GM20000 (cell line): ENCODE measurements at regions not wholly inside any gene's neighbourhood (a gene's known extent, or its start where the extent isn't known, plus 50 kb on each side); places are given as distances from the start of the nearest gene placed in this dataset.

Experiments
- DNase-seq: peaks from one replicate; pipeline ENCODE4 v3.0.0; 2012; ENCODE audit warnings: low spot score
- CTCF ChIP-seq: IDR thresholded peaks from 2 replicates; pipeline ENCODE4 v1.5.1; 2012; ENCODE audit warnings: mild to moderate bottlenecking, control low read depth; ENCODE audit errors: extremely low read depth, missing control alignments

GRCh38 chr4:62526671-62527070 lies 1326.5 kb downstream of the ADGRL3 start:
- TF ChIP-seq CTCF: no peak

GRCh38 chr4:62523256-62523655 lies 1323.1 kb downstream of the ADGRL3 start:
- no peak for DNase-seq
- TF ChIP-seq CTCF: no peak

More at GRCh38 chr4:62526671-62527070, 1326.5 kb downstream of the ADGRL3 start:
- no peak for DNase-seq

DNA sequence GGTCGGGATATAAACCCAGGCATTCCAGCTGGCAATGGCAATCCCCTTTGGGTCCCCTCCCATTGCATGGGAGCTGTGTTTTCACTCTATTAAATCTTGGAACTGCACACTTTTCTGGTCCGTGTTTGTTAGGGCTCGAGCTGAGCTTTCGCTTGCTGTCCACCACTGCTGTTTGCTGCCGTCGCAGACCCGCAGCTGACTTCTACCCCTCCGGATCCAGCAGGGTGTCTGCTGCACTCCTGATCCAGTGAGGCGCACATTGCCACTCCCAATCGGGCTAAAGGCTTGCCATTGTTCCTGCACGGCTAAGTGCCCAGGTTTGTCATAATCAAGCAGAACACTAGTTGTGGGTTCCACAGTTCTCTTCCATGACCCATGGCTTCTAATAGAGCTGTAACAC lies 1322.1 kb downstream of the ADGRL3 start:
- TF ChIP-seq CTCF: no peak
- no peak for DNase-seq

DNA sequence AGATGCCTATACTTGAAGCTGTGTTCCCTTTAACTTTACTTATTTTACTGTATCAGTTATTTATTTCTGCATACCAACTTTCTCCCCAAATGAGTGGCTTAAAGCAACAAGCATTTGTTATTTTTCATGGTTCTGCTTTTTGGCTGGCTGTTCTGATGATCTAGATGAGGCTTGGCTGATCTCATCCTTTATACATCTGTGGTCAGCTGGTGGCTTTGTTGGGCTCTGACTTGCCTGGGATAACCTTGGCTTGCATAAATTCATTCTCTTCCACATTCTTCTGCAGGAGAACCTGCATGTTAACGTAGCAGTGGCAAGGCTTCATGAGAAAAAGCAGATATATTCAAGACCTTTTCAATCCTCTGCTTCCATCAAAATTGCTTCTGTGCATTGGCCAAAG lies 1317.6 kb downstream of the ADGRL3 start:
- no peak for DNase-seq
- no peak for TF ChIP-seq CTCF

GRCh38 chr4:62513306-62513705 lies 1313.2 kb downstream of the ADGRL3 start:
- no peak for TF ChIP-seq CTCF
- no peak for DNase-seq

DNA sequence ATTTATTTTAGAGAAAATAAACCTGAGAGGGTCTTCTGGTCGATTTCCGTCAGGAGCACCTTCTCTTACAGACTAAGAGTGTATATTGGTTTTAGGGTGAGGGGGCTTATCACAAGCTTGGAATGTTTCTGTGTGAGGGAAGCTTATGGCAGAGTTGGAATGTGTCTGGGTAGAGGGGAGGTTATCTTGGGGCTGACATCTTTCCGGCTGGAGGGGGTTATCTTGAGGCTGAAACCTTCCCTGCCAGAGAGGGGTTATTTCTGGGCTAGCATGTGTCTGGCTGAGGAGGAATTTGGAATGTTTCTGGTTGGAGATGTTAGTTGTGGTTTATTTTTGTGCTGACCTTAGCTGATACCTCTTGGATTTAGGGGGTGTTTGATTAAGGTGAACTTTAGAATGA lies 1312.1 kb downstream of the ADGRL3 start:
- no peak for TF ChIP-seq CTCF
- DNase-seq: no peak

- DNase-seq: no peak
- TF ChIP-seq CTCF: no peak
These were observed 1310.1 kb downstream of the ADGRL3 start for GRCh38 chr4:62510228-62510627.
